ENCODE measurements at regions not wholly inside any gene's neighbourhood (a gene's known extent, or its start where the extent isn't known, plus 50 kb on each side); places are given as distances from the start of the nearest gene placed in this dataset.
"Not testable (repeated sequence)": the region's sequence is repeated elsewhere in the genome, so short reads cannot be mapped to it uniquely, and the experiment has no call there.

DNA sequence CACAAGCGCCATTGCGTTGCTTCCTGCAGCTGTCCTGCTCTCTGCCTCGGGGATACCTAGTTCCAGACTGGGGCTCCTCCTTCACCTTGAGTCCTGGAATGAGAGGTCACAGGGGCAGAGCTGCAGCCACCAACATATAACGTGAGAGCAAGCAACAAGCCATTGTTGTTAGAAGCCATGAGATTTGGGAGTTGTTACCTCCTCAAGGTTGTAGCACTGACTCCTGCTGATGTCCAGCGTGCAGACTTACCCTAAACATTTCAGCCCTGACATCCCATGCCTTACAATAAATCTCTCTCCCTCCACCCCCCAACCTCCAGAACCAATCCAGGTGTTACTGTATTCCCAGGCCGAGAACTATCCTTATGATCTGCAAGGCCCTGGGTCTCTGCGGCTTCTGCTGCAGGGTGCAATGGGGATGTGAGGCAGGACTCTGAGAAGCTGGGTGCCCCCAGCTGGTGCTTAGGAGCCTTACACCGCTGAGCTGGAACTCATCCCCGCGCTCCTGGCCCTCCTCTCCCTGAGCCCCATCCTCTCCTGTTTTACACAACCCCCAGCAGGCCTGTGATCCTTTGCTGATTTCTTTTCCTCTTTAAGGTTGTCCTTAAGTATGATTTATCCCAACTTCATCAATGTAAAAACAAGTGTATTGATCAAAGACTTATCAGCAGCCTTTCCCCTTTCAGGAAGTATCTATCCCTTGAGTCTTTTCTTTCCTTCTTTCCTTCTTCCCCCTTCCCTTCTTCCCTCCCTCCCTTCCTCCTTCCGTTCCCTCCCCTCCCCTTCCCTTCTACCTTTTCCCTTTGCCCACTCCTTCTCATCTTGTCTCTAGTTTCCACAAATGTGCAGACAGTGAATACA, 84.2 kb upstream of the ABHD2 start:
- DNase-seq (ENCODE audit: low read depth): peak; percentile 83
- TF ChIP-seq, protein P1, sequence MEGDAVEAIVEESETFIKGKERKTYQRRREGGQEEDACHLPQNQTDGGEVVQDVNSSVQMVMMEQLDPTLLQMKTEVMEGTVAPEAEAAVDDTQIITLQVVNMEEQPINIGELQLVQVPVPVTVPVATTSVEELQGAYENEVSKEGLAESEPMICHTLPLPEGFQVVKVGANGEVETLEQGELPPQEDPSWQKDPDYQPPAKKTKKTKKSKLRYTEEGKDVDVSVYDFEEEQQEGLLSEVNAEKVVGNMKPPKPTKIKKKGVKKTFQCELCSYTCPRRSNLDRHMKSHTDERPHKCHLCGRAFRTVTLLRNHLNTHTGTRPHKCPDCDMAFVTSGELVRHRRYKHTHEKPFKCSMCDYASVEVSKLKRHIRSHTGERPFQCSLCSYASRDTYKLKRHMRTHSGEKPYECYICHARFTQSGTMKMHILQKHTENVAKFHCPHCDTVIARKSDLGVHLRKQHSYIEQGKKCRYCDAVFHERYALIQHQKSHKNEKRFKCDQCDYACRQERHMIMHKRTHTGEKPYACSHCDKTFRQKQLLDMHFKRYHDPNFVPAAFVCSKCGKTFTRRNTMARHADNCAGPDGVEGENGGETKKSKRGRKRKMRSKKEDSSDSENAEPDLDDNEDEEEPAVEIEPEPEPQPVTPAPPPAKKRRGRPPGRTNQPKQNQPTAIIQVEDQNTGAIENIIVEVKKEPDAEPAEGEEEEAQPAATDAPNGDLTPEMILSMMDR (conservative IDR thresholded peaks at IDR 0.05; ENCODE audit: low read depth, low read length): peak; percentile 79
- H3K4me3 ChIP-seq (ENCODE audit: low read depth, low read length): no peak overlapping the region

DNA sequence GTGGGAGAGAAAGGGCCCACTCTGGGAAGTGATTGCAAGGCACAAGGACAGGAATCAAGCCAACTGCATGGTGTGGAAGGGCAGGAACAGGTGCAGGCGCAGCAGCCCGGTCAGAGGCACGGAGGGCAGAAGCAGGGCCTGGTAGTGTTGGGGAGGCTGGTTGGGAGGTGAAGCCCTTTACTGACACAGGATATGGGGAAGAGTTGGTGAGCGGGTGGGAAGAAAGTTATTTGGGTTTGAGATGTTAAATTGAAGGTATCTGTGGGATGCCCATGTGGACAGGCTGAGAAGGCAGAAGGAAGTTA, 83.6 kb upstream of the ABHD2 start:
- no peak overlapping the region for H3K4me3 ChIP-seq (ENCODE audit: low read depth, low read length)
- TF ChIP-seq, protein P1 (conservative IDR thresholded peaks at IDR 0.05; ENCODE audit: low read depth, low read length): no peak
- no peak for DNase-seq (ENCODE audit: low read depth)

DNA sequence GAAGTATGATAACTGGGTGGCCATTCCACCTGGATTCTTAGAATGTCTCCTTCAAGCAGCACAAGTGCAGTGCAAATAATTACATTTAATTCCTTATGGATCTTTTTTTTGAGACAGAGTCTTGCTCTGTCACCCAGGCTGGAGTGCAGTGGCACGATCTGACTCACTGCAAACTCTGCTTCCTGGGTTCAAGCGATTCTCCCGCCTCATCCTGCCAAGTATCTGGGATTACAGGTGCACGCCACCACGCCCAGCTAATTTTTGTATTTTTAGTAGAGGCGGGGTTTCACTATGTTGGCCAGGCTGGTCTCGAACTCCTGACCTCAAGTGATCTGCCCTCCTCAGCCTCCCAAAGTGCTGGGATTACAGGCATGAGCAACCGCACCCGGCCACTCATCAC, 80.7 kb upstream of the ABHD2 start:
- not testable (repeated sequence) for DNase-seq (ENCODE audit: low read depth); H3K4me3 ChIP-seq (ENCODE audit: low read depth, low read length)

DNA sequence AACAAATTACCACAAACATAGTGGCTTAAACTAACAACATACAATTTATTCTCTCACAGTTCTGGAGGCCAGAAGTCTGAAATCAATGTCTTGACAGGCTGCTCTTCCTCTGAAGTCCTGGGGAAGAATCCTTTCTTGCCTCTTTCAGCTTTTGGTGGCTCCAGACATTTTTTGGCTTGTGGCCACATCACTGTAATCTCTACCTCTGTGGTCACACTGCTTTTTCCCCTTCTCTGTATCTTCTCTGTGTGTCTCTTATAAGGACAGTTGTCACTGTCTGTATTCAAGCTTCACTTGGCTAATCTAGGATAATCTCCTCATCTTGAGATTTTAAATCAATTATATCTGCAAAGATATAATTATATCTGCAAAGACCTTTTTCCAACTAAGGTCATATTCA, 80.3 kb upstream of the ABHD2 start:
- TF ChIP-seq, protein P1 (conservative IDR thresholded peaks at IDR 0.05; ENCODE audit: low read depth, low read length): no peak
- no peak for DNase-seq (ENCODE audit: low read depth)
- no peak overlapping the region for H3K4me3 ChIP-seq (ENCODE audit: low read depth, low read length)

DNA sequence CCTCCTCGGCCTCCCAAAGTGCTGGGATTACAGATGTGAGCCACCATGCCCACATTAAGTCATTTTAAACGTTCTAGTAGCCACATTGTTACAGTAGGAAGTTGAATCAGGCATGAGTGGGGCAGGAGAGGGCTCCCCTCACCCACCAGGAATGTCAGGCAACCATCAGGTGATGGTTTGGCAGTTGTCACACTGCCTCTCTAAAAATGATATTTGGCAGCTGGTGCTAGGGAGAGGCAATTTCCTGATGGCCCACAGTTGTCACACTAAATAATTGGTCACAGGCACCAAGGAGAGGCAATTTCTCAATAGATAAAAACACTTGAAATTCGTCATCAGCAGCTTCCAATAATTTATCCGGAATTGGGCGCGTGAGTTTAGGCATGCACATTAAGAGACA, 79.2 kb upstream of the ABHD2 start:
- H3K4me3 ChIP-seq (ENCODE audit: low read depth, low read length): no peak overlapping the region
- TF ChIP-seq, protein P1 (conservative IDR thresholded peaks at IDR 0.05; ENCODE audit: low read depth, low read length): no peak
- no peak for DNase-seq (ENCODE audit: low read depth)

DNA sequence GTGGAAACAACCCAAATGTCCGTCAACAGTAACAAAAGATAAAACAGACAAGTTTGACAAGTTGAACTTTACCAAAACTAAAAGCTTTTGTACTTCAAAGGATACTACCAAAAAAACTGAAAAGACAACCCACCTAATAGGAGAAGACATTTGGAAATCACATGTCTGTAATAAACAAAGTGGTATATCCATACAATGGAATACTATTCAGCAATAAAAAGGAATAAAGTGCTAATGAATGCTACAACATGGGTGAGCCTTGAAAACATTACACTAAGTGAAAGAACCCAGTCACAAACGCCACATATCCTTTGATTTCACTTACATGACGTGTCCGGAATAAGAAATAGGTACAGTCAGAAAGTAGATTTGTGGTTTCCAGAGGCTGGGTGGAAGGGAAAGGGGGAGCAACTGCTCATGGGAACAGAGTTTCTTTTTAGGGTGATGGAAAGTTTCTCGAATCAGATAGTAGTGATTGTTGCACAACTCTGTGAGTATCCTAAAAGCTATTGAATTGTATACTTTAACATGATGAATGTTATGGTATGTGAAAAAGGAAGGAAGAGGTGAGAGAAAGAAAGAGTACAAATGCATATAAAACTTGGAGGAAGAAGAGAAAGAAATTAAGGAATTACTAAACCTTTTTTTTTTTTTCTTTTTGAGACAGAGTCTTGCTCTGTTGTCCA, 72.7 kb upstream of the ABHD2 start:
- TF ChIP-seq, protein P1 (conservative IDR thresholded peaks at IDR 0.05; ENCODE audit: low read depth, low read length): no peak

DNA sequence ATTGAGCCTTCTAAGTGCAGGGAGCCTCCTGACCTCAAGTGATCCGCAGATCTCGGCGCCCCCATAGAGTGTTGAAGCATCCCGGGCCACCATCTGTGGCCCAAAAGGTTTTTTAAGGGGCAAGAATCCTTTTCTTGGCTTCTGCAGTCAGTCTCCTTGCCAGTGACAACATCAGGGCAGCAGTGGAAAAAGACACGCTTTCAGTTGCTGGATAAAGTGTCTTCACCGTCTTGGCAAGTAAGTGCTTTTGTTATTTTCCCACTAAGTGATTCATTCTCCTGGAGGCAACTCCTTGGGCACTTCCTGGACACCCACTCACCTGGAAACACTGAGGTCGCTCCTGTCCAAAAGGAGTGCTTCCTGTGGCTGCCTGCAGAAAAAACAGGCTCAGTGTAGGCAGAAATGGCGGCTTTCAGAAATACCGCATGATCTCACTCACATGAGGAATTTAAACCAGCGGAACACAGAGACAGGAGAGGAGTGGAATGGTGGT, 71.7 kb upstream of the ABHD2 start:
- peak; percentile 6 for DNase-seq (ENCODE audit: low read depth)
- TF ChIP-seq, protein P1 (conservative IDR thresholded peaks at IDR 0.05; ENCODE audit: low read depth, low read length): no peak
- H3K4me3 ChIP-seq (ENCODE audit: low read depth, low read length): no peak overlapping the region

More for the DNA sequence above, 72.7 kb upstream of the ABHD2 start:
- H3K4me3 ChIP-seq (ENCODE audit: low read depth, low read length): no peak overlapping the region
- DNase-seq (ENCODE audit: low read depth): no peak

All from choroid plexus epithelial cell (primary cell).